Tibial nerve (tissue), 4 donors: ENCODE measurements at regions not wholly inside any gene's neighbourhood (a gene's known extent, or its start where the extent isn't known, plus 50 kb on each side); places are given as distances from the start of the nearest gene placed in this dataset.
"Not testable (repeated sequence)": the region's sequence is repeated elsewhere in the genome, so short reads cannot be mapped to it uniquely, and the experiment has no call there.

Experiments
- DNase-seq, 2 donors: peaks; one replicate each; pipeline ENCODE4 v3.0.0-alpha.2; 2019; ENCODE audit warnings: low spot score in 2 of 2
- H3K27ac ChIP-seq, 4 donors: fragments of 200-600 bp; sonication (generic) in 3 of 4; one replicate each; pipeline ENCODE4 v1.5.1; 2017 to 2019; ENCODE audit warnings: mild to moderate bottlenecking in 1 of 4
- H3K27me3 ChIP-seq, 2 donors: fragments of 200-600 bp; sonication (generic) in 1 of 2; one replicate each; pipeline versions ENCODE4 v1.5.1 to v1.6.0; 2017 to 2019
- H3K36me3 ChIP-seq, 3 donors: fragments of 200-600 bp; sonication (generic); one replicate each; pipeline ENCODE4 v1.5.1; 2018 to 2019
- H3K4me1 ChIP-seq, 4 donors: fragments of 200-600 bp; sonication (generic) in 3 of 4; one replicate each; pipeline ENCODE4 v1.5.1; 2017 to 2019
- H3K4me3 ChIP-seq, 4 donors: fragments of 200-600 bp; sonication (generic) in 3 of 4; one replicate each; pipeline ENCODE4 v1.5.1; 2017 to 2019; ENCODE audit warnings: mild to moderate bottlenecking in 1 of 4, moderate library complexity in 1 of 4
- H3K9me3 ChIP-seq, 4 donors: fragments of 200-600 bp; sonication (generic) in 3 of 4; one replicate each; pipeline ENCODE4 v1.5.1; 2017 to 2019
- EP300 ChIP-seq, 2 donors: sonication (generic); formaldehyde crosslinking; IDR thresholded peaks; one replicate each; pipeline ENCODE4 v1.6.1; 2017; ENCODE audit warnings: antibody characterized with exemption in 2 of 2, mild to moderate bottlenecking in 1 of 2
- POLR2A ChIP-seq, 2 donors: fragments of 450-650 bp; IDR thresholded peaks; one replicate each; pipeline ENCODE4 v1.6.1; 2017; ENCODE audit warnings: antibody characterized with exemption in 2 of 2, mild to moderate bottlenecking in 2 of 2, moderate library complexity in 2 of 2
- WGBS, 2 donors: methylation state at CpG; one replicate each; pipeline ENCODE4 v1.1.5; 2018; 5-methylcytosine and 5-hydroxymethylcytosine counted together
- TF ChIP-seq, protein P1 (sequence below), 5 experiments: fragments of 200-600 bp in 3 of 5; fragments of 450-650 bp in 2 of 5; sonication (generic) in 3 of 5; IDR thresholded peaks; one replicate each; pipeline ENCODE4 v1.5.1; 2016 to 2019; ENCODE audit warnings: antibody characterized with exemption in 5 of 5, mild to moderate bottlenecking in 3 of 5, moderate library complexity in 2 of 5

DNA sequence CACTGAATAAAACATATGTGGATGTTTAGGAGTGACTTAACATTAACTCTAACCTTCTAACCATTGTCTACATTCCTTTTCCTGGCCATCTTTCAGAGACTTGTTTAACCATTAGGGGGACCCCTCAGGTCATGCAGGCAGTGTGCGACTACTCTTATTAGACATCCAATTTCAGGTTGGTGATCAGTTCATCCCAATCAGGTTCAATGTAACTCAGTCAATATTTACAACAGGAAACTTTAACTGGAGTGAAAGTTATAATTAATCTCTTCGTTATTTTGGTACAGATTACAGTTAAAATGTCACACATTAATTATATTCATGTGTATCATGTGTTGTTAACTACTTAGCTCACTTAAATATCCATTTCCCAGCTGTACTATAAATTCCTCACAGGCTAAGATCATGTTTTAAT is 68.8 kb upstream of the RGS1 start:
- Histone ChIP-seq H3K27ac (no peak overlapping the region), H3K4me1 (no peaks in the 10 kb centered on the region), H3K9me3 (no peaks in the 10 kb centered on the region), H3K4me3 (no peak overlapping the region), H3K36me3 (no peaks in the 10 kb centered on the region), H3K27me3 (no peaks in the 10 kb centered on the region)
- TF ChIP-seq POLR2A (IDR thresholded peaks at IDR 0.05) = no peak
- TF ChIP-seq, protein P1, sequence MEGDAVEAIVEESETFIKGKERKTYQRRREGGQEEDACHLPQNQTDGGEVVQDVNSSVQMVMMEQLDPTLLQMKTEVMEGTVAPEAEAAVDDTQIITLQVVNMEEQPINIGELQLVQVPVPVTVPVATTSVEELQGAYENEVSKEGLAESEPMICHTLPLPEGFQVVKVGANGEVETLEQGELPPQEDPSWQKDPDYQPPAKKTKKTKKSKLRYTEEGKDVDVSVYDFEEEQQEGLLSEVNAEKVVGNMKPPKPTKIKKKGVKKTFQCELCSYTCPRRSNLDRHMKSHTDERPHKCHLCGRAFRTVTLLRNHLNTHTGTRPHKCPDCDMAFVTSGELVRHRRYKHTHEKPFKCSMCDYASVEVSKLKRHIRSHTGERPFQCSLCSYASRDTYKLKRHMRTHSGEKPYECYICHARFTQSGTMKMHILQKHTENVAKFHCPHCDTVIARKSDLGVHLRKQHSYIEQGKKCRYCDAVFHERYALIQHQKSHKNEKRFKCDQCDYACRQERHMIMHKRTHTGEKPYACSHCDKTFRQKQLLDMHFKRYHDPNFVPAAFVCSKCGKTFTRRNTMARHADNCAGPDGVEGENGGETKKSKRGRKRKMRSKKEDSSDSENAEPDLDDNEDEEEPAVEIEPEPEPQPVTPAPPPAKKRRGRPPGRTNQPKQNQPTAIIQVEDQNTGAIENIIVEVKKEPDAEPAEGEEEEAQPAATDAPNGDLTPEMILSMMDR (IDR thresholded peaks at IDR 0.05) = no peak
- TF ChIP-seq EP300 (IDR thresholded peaks at IDR 0.05) = no peak
- no peak for DNase-seq
- 67 to 71% methylated on average over 2 of the region's 2 CpGs for WGBS, 2 donors

DNA sequence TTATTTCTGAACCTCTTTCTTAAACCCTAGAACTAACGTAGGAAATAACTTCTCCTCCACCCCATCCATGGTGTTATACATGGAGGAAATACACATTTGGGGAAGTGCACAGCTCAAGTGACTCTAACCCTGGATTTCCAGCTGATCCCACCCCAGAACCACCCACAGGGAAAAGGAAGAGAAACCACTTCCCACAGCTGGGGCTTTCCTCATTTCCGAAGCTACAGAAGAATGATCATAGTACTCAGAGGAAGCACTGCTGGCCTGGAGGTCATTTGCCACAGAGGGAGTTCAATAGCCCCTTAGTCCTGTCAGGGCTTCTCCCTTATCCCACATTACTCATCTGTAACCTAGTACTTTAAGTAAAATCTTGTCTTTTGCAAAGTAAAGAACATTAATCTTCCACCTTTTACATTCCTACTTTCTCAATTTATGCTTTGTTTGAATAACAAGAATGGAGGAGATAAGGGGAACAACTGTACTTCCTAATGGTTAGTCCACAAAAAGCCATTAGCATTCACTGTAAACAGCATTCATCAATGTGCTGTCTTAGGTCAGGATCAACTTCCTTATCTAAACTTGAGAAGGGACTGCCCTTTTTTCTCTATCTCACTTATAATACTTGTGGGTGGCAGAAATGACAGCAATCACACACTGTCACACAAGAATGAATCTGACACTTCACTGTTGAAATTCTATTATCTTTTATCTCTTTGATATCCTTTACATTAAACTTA is 63.0 kb upstream of the RGS1 start:
- DNase-seq = no peak
- no peaks in the 10 kb centered on the region for H3K4me1 ChIP-seq
- 61 to 77% methylated on average over 2 of the region's 2 CpGs for WGBS, 2 donors

DNA sequence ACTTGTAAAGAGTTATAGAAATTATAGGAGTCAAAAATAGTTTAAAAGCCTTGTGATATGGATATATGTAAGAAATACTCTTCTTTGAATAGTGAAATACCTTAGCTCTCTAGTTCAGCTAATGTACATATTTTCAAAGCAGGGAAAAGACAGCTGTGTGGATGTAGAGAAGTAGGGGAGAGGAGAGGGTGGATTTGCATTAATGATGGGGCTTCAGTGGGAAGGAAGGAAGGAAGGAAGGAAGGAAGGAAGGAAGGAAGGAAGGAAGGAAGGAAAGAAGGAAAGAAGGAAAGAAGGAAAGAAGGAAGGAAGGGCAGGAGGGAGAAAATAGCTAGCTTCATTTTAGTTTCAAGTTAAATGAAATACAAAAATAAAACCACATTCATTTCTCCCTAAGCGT is 62.4 kb upstream of the RGS1 start:
- TF ChIP-seq EP300 (IDR thresholded peaks at IDR 0.05) = no peak
- TF ChIP-seq, protein P1 (IDR thresholded peaks at IDR 0.05) = no peak
- TF ChIP-seq POLR2A (IDR thresholded peaks at IDR 0.05) = no peak
- 79 to 84% methylated on average over 1 of the region's 1 CpG for WGBS, 2 donors
- Histone ChIP-seq H3K27me3 (no peaks in the 10 kb centered on the region), H3K4me3 (no peak overlapping the region), H3K27ac (no peak overlapping the region), H3K9me3 (no peaks in the 10 kb centered on the region), H3K36me3 (no peaks in the 10 kb centered on the region), H3K4me1 (no peaks in the 10 kb centered on the region)
- no peak for DNase-seq

More for the DNA sequence above, 63.0 kb upstream of the RGS1 start:
- no peak overlapping the region for H3K27ac ChIP-seq
- H3K27me3 ChIP-seq = no peaks in the 10 kb centered on the region
- no peak overlapping the region for H3K4me3 ChIP-seq
- H3K36me3 ChIP-seq = no peaks in the 10 kb centered on the region
- TF ChIP-seq, protein P1 (IDR thresholded peaks at IDR 0.05) = no peak
- TF ChIP-seq EP300 (IDR thresholded peaks at IDR 0.05) = peak in 1 of 2 donors; percentile 69
- no peak for TF ChIP-seq POLR2A (IDR thresholded peaks at IDR 0.05)
- no peaks in the 10 kb centered on the region for H3K9me3 ChIP-seq

DNA sequence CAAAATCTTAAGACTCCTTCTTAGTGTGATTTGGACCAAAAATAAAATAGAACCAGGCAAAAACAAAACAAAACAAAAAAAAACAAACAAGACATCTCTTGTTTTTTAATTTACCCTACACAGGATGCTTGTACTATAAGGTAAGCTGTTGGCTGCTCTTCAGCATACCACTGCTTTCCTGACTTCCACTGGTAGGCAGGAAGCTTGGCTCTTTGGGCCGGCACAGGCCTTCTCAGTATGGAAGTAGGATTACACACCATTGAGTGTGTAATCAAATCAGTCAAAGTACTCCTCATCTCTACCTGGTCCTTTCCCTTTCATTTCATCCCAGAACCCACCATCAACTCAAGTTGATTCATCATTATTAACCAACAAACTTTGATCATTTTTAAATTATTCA is 61.9 kb upstream of the RGS1 start:
- TF ChIP-seq EP300 (IDR thresholded peaks at IDR 0.05) = no peak
- TF ChIP-seq, protein P1 (IDR thresholded peaks at IDR 0.05) = no peak
- TF ChIP-seq POLR2A (IDR thresholded peaks at IDR 0.05) = no peak
- Histone ChIP-seq H3K27ac (no peak overlapping the region), H3K9me3 (no peaks in the 10 kb centered on the region), H3K4me1 (no peaks in the 10 kb centered on the region), H3K27me3 (no peaks in the 10 kb centered on the region), H3K4me3 (no peak overlapping the region), H3K36me3 (no peaks in the 10 kb centered on the region)
- no peak for DNase-seq
- 66 to 76% methylated on average over 1 of the region's 1 CpG for WGBS, 2 donors

DNA sequence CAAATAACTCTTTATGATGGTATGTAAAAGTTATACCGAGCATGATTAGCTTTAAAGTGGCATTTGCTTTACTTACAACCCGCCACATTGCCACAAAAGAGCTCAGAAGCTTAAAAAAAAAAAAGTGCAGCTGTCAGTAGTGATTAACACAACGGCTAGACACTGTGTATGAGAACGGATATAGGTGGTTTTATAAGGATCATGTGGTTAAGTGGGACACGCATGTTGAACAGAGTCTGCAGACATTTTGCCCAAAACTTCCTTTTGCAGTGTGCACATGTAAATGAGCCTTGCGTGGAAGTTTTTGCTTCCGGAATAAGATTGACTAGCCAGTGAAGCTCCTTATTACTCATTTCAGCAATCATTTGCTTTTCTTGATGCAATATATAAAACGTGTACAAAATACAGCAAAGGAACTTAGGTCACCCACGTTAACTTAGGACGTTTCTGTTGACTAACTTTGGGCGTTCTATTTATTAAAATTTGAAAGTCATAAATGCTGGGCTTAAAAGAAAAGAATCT is 58.7 kb upstream of the RGS1 start:
- H3K4me3 ChIP-seq = no peak overlapping the region
- peak overlapping the region in 1 of 4 donors; percentile 52 for H3K27ac ChIP-seq
- 73 to 74% methylated on average over 11 of the region's 11 CpGs for WGBS, 2 donors
- H3K36me3 ChIP-seq = no peaks in the 10 kb centered on the region
- no peaks in the 10 kb centered on the region for H3K4me1 ChIP-seq
- no peaks in the 10 kb centered on the region for H3K9me3 ChIP-seq
- TF ChIP-seq, protein P1 (IDR thresholded peaks at IDR 0.05) = no peak
- TF ChIP-seq EP300 (IDR thresholded peaks at IDR 0.05) (peak in 1 of 2 donors; percentile 78), POLR2A (IDR thresholded peaks at IDR 0.05) (no peak)
- H3K27me3 ChIP-seq = no peaks in the 10 kb centered on the region
- DNase-seq = no peak

DNA sequence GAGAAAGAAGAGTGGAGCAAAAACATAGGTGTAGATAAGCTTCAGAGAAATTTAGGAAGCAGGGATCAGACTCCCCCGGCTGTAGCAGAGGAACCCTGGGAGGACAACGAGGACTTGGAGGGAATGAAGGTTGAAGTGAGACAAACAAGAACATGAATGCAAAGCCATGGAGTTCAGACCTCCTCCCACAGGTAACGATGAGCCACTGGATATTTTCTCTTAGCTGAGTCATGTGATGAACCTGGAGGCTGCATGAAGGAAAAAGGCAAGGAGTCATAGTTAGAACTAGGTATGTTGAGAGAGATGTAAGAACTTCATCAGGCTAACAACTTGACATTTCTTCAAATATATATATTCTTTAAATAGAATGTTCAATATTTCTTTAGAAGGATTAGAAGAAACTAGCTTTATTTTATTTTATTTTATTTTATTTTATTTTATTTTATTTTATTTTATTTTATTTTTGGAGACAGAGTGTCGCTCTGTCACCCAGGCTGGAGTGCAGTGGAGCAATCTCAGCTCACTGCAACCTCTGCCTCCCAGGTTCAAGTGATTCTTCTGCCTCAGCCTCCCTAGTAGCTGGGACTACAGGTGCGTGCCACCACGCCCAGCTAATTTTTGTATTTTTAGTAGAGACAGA is 57.7 kb upstream of the RGS1 start:
- peak overlapping the region in 1 of 4 donors; percentile 7 for H3K27ac ChIP-seq
- H3K4me1 ChIP-seq, H3K27me3 ChIP-seq, DNase-seq, H3K9me3 ChIP-seq, H3K36me3 ChIP-seq, H3K4me3 ChIP-seq: not testable (repeated sequence)
- WGBS, 2 donors = 85 to 91% methylated on average over 5 to 6 of the region's 6 CpGs
